Limb (tissue), 2 donors: ENCODE measurements at regions not wholly inside any gene's neighbourhood (a gene's known extent, or its start where the extent isn't known, plus 50 kb on each side); places are given as distances from the start of the nearest gene placed in this dataset.

ENCODE experiments used
- DNase-seq, 2 donors: peaks; one replicate each; pipeline ENCODE4 v3.0.0-alpha.2; 2016; ENCODE audit errors: extremely low spot score in 2 of 2

GRCh38 chr11:116601814-116602636, 170.8 kb downstream of the BUD13 start:
- no peak for DNase-seq

- no peak for DNase-seq
These were observed 171.9 kb downstream of the BUD13 start for GRCh38 chr11:116600930-116601329.

GRCh38 chr11:116598556-116598955, 174.2 kb downstream of the BUD13 start:
- DNase-seq = no peak

- DNase-seq = no peak
These were observed 174.8 kb downstream of the BUD13 start for GRCh38 chr11:116598036-116598435.

- DNase-seq = no peak
These were observed 176.2 kb downstream of the BUD13 start for GRCh38 chr11:116596346-116597260.

GRCh38 chr11:116595305-116595880, 177.4 kb downstream of the BUD13 start:
- no peak for DNase-seq

GRCh38 chr11:116590844-116591570, 181.8 kb downstream of the BUD13 start:
- DNase-seq = no peak

- no peak for DNase-seq
These were observed 183.4 kb downstream of the BUD13 start for GRCh38 chr11:116589402-116589801.

- DNase-seq = no peak
These were observed 186.4 kb downstream of the BUD13 start for GRCh38 chr11:116586392-116586791.

GRCh38 chr11:116582571-116582970, 190.2 kb downstream of the BUD13 start:
- DNase-seq = no peak

- DNase-seq = no peak
These were observed 191.4 kb downstream of the BUD13 start for GRCh38 chr11:116581349-116581748.

- peak in 1 of 2 donors; percentile 60 for DNase-seq
These were observed 192.0 kb downstream of the BUD13 start for GRCh38 chr11:116580799-116581198.

- DNase-seq = peak in 1 of 2 donors; percentile 50
These were observed 192.7 kb downstream of the BUD13 start for GRCh38 chr11:116579857-116580727.

GRCh38 chr11:116579031-116579653, 193.6 kb downstream of the BUD13 start:
- peak in 1 of 2 donors; percentile 39 for DNase-seq

- DNase-seq = no peak
These were observed 194.8 kb downstream of the BUD13 start for GRCh38 chr11:116577956-116578355.

GRCh38 chr11:116577273-116577672, 195.5 kb downstream of the BUD13 start:
- no peak for DNase-seq

- DNase-seq = no peak
These were observed 196.3 kb downstream of the BUD13 start for GRCh38 chr11:116576526-116576925.

- DNase-seq = no peak
These were observed 205.0 kb downstream of the BUD13 start for GRCh38 chr11:116567721-116568242.

GRCh38 chr11:116563712-116564047, 209.1 kb downstream of the BUD13 start:
- DNase-seq = no peak
